ENCODE measurements at regions not wholly inside any gene's neighbourhood (a gene's known extent, or its start where the extent isn't known, plus 50 kb on each side); places are given as distances from the start of the nearest gene placed in this dataset.

DNA sequence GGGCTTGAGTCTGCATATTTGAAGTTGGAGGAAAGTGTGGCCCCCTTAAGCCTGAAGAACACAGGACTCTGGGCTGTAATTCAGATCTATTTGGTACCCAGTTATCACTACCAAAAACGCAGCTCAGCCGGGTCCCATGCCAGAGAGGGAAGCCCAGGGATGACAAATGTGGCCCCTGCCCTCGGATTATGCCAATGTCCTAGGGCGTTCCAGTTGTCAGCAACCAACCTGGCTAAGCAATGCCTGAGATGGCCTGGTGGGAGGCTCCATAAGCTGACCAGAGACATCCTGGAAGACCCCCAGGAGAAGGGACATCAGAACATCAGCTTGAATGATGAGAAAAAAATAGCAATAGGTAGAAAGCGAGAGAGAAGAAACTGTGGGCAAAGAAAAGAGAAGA is 79.6 kb upstream of the UQCRFS1 start:
- DNase-seq, result no peak

DNA sequence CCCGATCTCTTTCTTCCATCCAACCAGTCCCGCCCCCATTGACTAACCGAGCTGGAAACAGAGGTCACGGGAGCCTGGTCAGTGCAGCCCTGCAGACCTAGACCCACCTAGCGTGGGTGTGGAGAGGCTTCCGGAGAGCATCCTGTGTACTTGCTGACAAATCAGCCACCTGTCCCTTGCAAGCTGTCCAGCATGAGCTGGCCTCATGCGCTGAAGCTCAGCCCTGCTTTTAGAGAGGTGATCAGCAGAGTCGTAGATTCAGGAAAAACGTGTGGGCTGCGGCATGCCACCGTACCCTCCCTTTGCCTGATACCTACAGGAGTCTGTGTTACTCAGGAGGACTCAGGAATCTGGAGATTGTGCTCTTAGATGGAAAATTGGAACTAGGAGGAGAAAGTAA is 80.3 kb upstream of the UQCRFS1 start:
- DNase-seq, result no peak

- no peak for DNase-seq
Measured at GRCh38 chr19:29293736-29294342, 80.9 kb upstream of the UQCRFS1 start.

- DNase-seq, result peak; percentile 1
Measured at GRCh38 chr19:29294343-29294811, 81.4 kb upstream of the UQCRFS1 start.

DNA sequence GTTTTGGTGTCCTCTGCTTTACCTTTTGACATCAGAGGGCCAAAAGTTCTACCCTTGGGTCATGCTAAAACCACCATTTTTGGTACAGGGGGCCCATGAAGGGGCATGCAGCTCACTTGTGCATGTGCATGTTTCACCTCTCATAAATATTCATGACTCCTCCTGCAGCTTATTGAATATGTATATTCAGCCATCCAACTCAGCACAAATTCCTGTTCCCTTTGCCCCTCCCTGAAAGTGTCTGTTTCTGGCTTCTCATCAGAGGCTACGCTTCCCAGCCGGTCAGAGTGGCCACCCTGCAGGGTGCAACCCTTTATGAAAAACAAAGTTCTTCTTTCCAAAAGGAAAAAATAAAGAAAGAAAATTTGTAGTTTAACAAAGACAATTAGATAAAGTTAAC is 82.3 kb upstream of the UQCRFS1 start:
- DNase-seq, result no peak

- DNase-seq, result no peak
Measured at GRCh38 chr19:29297381-29297780, 84.4 kb upstream of the UQCRFS1 start.

- no peak for DNase-seq
Measured at GRCh38 chr19:29299416-29300380, 86.7 kb upstream of the UQCRFS1 start.

- no peak for DNase-seq
Measured at GRCh38 chr19:29302002-29302928, 89.3 kb upstream of the UQCRFS1 start.

DNA sequence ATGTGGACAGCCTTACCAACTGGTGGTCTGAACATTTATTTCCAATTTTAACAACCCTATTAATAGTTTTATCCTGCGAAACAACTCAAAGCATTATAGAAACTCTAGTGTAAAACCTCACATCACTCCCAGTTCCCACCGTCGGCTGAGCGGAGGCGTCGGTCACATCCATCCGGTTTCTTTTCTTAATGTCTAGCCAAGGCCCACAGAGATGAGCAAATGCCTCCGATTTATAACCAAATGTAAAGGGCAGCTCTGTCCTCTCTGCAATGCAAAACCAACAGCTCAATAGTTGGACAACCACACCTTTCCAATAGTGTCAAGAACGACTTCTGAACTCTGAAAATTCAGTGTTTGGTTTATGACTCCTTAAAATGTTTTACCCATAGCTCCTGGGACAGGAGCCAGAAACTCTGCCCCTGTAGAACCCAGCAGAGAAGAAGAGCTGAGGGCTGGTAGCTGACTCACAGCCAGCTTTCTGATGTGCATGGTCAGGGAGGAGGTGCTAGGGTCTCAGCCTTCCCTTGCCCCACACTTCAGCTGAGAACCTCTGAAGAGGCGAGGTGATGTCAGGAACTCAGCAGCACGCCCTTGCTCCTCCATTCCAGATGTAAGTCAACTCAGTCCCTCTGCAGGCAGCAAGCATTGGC is 90.2 kb upstream of the UQCRFS1 start:
- DNase-seq, result no peak

DNA sequence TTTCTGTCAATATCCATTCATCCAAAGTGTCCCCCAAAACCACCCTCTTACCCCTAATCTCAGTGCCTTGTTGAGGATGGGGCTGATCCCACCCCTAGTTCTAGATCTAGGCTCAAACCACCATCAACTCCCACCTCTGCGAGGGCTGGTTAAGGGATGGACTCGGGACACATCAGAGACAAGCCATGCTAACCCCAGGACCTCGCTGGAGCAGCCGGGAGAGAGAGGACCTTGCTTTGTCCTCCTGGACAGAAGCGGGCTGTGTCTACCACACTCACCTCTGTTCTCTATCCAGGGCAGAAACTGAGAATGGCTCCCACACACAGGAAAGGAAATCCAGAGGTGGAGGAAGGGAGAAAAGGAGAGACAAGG is 90.8 kb upstream of the UQCRFS1 start:
- DNase-seq, result no peak

DNA sequence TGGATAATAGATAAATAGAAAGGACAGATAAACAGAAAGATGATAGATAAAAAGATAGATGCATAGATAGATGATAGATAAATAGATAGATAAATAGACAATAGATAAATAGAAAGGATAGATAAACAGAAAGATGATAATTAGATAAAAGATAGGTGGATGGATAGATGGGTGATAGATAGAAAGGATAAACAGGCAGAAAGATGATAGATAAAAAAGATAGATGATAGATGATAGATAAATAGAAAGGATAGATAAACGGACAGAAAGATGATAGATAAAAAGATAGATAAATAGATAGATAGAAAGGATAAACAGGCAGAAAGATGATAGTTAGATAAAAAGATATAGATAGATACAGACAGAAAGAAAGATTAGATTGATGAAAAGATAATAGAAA is 92.3 kb upstream of the UQCRFS1 start:
- DNase-seq, result no peak

DNA sequence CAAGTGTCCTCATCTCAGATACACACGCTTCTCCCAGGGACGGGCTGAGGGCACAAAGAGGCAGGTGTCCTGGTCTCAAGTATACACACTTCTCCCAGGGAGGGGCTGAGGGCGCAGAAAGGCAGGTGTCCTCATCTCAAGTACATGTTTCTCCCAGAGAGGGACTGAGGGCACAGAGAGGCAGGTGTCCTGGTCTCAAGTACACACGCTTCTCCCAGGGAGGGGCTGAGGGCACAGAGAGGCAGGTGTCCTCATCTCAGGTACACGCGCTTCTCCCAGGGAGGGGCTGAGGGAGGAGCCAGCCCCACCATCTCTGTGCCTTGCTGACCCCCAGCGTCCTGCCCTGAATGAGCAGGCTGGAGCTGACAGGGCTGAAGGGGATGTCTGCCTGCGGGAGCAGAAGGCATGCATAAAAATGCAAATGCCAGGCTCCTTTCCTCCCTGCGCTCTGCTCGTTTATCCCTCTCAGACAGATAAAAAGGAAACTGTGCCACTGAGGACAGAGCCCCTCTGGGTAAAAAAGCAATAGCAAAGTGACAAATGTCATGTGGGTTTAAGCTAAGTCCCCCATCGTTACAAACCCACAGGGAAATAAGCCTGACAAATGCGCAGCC is 96.1 kb upstream of the UQCRFS1 start:
- no peak for DNase-seq

DNA sequence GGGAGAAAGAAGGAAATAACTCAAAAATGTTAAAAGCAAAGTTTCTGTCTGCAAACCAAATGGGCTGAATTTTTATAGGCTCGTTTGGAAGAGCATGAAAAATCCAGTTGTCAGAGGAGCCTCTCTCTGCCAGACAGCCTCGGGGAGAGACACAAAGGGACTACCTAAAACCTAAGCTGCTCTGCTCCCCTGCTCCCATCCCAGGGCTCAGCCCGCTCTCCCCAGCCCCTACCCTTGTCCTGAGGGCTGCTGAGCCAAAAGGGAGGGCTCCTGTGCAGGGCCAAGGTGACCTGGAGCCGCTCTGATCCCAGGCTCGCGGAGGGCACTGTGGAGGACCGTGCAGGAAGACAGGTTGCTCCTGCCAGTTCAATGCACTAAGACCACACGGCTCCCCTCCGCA is 96.7 kb upstream of the UQCRFS1 start:
- DNase-seq, result no peak

DNA sequence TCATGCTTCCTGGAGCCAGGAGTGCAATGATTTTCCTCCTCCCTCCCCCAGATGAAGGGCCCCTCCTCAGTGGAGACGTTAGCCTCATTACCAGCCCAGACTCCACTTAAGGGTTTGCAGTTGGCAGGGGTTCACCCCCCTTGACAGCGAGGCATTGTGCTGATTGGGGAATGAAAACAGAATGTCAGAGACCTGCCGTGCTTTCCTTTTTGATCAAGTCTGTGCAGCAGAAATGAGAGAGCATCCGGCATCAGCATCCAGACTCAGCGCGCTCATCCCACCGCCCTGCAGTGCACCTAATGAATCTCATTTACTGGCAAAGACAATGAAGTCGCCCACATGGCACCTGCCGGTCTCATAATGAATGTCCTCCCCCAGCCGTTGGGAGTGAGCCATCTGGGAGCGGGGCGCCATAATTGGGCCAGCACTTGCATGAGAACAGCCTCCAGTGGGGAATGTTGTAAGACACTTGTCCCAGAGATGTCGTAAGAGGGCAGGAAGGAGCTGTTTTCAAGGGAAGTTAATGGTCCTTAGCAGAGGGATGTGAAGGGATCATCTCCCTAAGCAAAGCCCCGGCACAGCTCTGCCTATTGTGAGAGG is 98.3 kb upstream of the UQCRFS1 start:
- no peak for DNase-seq

GRCh38 chr19:29315556-29316190 is 102.7 kb upstream of the UQCRFS1 start:
- no peak for DNase-seq

GRCh38 chr19:29318581-29318980 is 105.6 kb upstream of the UQCRFS1 start:
- DNase-seq, result no peak

DNA sequence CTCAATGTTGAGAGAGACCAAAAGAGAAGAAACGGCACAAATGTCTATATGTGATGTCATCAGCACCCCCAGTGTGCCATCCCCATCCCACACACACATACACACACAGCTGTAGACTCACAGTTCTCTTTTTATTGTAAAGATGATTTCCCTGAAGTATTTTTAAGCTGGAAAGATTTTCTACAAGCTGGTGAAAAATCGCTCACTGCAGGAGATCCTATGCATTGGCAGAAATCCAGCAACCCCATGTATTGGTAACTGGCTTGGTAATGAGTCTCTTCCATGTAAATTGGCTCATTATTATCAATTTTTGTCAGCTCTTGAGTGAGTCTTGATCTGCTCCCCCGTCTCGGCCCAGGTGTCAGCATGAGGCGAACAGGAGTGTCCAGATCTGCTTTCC is 107.1 kb upstream of the UQCRFS1 start:
- no peak for DNase-seq

GRCh38 chr19:29320618-29321017 is 107.7 kb upstream of the UQCRFS1 start:
- DNase-seq, result no peak

DNA sequence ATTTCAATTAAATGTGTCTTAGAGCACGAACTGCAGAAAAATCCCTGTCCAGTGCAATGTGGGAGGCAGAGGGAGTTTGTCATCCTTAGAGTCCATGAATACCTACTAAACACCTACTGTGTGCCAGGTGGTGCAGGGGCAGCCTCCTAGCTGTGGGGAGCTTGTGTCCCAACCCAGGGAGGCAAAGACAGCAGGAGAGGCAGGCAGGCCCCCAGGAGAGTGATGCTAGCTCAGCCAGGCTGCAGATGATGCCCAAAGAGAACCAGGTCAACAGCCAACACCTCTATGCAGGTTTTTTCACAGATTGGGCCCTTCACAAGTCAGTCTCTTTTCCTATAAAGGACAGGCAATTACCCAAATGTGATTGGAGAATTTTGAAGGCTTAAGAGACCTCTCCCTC is 108.2 kb upstream of the UQCRFS1 start:
- no peak for DNase-seq

DNA sequence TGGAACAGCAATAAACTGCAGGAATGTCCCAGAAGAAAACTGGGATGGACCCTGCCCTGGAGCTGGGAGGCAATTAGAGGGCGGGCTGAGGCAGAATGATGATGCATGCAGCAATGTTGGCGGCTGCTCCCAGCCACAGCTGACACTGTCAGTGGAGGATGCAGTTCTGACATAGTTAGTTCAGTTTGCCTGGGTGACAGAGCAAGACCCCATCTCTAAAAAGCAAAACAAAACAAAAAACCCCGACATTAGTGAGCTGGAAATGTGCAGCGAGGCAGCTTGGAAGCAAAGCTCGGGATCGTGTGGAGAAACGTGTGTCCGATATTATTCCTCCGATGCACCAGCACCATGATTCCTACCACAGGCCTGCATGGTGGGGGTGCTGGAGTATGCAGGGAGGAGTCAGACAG is 110.1 kb upstream of the UQCRFS1 start:
- no peak for DNase-seq
